ENCODE measurements at regions not wholly inside any gene's neighbourhood (a gene's known extent, or its start where the extent isn't known, plus 50 kb on each side); places are given as distances from the start of the nearest gene placed in this dataset.

DNA sequence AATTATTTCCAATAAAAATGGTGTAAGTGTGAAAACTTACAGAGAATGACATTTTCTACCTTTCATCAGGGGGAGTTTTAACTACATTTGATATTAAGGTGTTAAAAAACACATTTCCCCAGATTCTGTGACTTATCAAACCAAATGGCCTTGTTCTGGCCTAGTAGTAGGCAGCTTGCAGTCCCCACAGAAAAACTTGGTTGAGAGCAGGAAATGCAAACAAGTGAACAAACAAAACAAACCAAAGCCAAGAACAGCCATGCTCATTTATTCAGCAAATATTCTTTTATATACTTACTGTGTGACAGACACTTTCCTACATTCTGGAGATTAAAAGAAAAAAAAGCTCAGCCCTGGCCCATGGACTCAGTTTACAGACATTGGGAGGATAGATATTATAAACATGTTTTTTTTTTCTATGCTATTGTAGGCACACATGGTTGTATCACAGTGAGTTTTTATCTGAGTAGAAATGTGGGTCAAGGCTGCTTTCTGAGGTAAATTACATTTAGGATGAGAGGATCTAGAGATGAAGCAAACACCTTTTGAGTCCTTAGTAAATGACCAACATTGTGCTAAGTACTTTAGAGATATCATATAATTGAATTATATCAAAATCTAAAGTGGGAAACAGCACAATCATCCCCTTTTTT, 449.2 kb upstream of the AADAT start:
- Histone ChIP-seq H3K27me3 (ENCODE audit: control insufficient read depth, insufficient read depth, low read length) (no peaks in the 10 kb centered on the region), H3K9me3 (ENCODE audit: control insufficient read depth, low read length) (no peaks in the 10 kb centered on the region), H3K9ac (no peak overlapping the region), H3K36me3 (ENCODE audit: control insufficient read depth, insufficient read depth, low read length) (no peaks in the 10 kb centered on the region), H2AFZ (no peak overlapping the region), H3K4me2 (ENCODE audit: low read length) (no peak overlapping the region), H3K27ac (no peak overlapping the region), H3K4me3 (ENCODE audit: low read depth, low read length) (no peak overlapping the region), H3K79me2 (no peaks in the 10 kb centered on the region), H3K4me1 (no peaks in the 10 kb centered on the region)
- no peak for TF ChIP-seq CTCF (IDR thresholded peaks at IDR 0.05)

DNA sequence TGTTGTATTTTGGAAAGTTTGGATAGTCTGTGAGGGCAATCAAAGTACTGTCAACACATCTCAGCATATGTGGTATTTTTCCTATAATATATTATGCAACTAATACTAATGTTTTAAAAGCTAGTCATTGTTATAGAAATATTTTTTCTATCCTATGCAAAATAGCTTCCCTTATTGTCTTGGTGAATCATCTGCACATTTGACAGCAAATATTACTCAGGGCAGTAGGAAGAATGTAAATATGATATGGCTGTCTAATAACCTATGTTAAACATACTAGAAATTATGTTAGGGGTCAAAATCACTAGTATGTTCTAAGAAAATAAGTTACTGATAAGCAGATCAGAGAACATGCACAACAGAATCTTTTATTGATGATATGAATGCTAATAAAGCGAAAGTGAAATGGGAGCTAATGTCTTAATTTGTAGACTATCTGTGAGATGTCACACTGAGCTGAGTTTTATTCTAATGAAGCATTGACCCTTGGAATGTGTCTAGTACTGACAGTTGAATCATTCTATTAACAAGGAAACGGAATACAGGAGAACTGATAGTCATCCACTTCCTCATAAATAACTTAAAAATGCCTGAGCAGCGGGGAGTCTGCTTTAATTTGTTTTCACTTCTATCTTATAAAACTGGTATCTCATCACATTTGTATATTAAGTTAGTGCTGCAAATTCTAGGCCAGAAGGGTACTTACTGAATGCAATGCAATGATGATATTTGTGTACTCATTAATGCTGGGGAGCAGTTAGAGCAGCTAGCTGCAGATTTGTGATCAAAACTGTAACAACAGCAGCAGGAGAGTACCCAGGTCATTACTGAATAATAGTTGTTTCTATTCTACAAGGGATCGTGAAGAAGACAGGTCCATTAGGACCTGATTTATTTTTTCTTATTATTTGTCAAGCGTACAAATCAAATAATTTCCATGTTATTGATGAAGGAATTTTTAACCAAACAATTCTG, 440.3 kb upstream of the AADAT start:
- Histone ChIP-seq H3K9ac (no peak overlapping the region), H2AFZ (no peak overlapping the region), H3K4me2 (ENCODE audit: low read length) (no peak overlapping the region), H3K4me1 (no peaks in the 10 kb centered on the region), H3K27me3 (ENCODE audit: control insufficient read depth, insufficient read depth, low read length) (no peaks in the 10 kb centered on the region), H3K79me2 (no peaks in the 10 kb centered on the region), H3K36me3 (ENCODE audit: control insufficient read depth, insufficient read depth, low read length) (no peaks in the 10 kb centered on the region), H3K9me3 (ENCODE audit: control insufficient read depth, low read length) (no peaks in the 10 kb centered on the region), H3K4me3 (ENCODE audit: low read depth, low read length) (no peak overlapping the region), H3K27ac (no peak overlapping the region)
- no peak for TF ChIP-seq CTCF (IDR thresholded peaks at IDR 0.05)

DNA sequence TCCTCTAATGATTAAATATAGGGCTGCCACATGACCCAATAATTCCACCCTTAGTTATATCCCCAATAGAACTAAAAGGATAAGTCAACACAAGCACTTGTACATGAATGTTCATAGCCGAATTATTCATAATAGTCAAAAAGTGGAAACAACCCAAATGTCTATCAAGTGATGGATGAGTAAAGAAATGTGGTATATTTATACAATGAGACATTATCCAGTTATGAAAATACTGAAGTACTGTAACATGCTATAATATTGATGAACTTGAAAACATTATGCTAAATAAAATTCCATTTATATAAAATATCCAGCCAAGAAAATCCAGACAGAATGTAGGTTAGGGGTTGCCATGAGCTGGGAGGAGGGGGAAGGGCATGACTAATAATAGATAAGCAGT, 436.7 kb upstream of the AADAT start:
- no peaks in the 10 kb centered on the region for H3K36me3 ChIP-seq (ENCODE audit: control insufficient read depth, insufficient read depth, low read length)
- H3K9me3 ChIP-seq (ENCODE audit: control insufficient read depth, low read length): no peaks in the 10 kb centered on the region
- no peaks in the 10 kb centered on the region for H3K4me1 ChIP-seq
- H3K27me3 ChIP-seq (ENCODE audit: control insufficient read depth, insufficient read depth, low read length): no peaks in the 10 kb centered on the region
- H3K9ac ChIP-seq: no peak overlapping the region
- H3K79me2 ChIP-seq: no peaks in the 10 kb centered on the region
- TF ChIP-seq CTCF (IDR thresholded peaks at IDR 0.05): no peak
- no peak overlapping the region for H3K4me3 ChIP-seq (ENCODE audit: low read depth, low read length)
- H2AFZ ChIP-seq: no peak overlapping the region
- no peak overlapping the region for H3K27ac ChIP-seq
- H3K4me2 ChIP-seq (ENCODE audit: low read length): no peak overlapping the region

GRCh38 chr4:170522427-170522970, 432.7 kb upstream of the AADAT start:
- Histone ChIP-seq H3K9ac (no peak overlapping the region), H3K27ac (no peak overlapping the region), H3K27me3 (ENCODE audit: control insufficient read depth, insufficient read depth, low read length) (no peaks in the 10 kb centered on the region), H2AFZ (no peak overlapping the region), H3K4me1 (no peaks in the 10 kb centered on the region), H3K4me2 (ENCODE audit: low read length) (no peak overlapping the region), H3K9me3 (ENCODE audit: control insufficient read depth, low read length) (no peaks in the 10 kb centered on the region), H3K4me3 (ENCODE audit: low read depth, low read length) (no peak overlapping the region), H3K36me3 (ENCODE audit: control insufficient read depth, insufficient read depth, low read length) (no peaks in the 10 kb centered on the region), H3K79me2 (no peaks in the 10 kb centered on the region)
- TF ChIP-seq CTCF (IDR thresholded peaks at IDR 0.05): no peak

Data from parathyroid adenoma (tissue), 2 donors.